Breast epithelium (tissue), 4 donors: ENCODE measurements at regions not wholly inside any gene's neighbourhood (a gene's known extent, or its start where the extent isn't known, plus 50 kb on each side); places are given as distances from the start of the nearest gene placed in this dataset.

Source experiments
- DNase-seq, 2 donors: peaks; one replicate each; pipeline ENCODE4 v3.0.0-alpha.2; 2019; ENCODE audit warnings: low spot score in 2 of 2
- H3K27ac ChIP-seq, 2 donors: fragments of 200-600 bp; sonication (generic) in 1 of 2; one replicate each; pipeline ENCODE4 v1.5.1; 2016 to 2019; ENCODE audit warnings: mild to moderate bottlenecking in 1 of 2
- H3K27me3 ChIP-seq, 2 donors: fragments of 200-600 bp; sonication (generic) in 1 of 2; one replicate each; pipeline versions ENCODE4 v1.5.1 to v1.6.0; 2017 to 2019; ENCODE audit warnings: control low read depth in 1 of 2, mild to moderate bottlenecking in 1 of 2
- H3K36me3 ChIP-seq: fragments of 200-600 bp; one replicate; pipeline ENCODE4 v1.5.1; 2019
- H3K4me1 ChIP-seq, 2 donors: fragments of 200-600 bp; sonication (generic); one replicate each; pipeline ENCODE4 v1.5.1; 2016 to 2019; ENCODE audit warnings: control low read depth in 1 of 2
- H3K4me3 ChIP-seq, 3 donors: fragments of 200-600 bp; sonication (generic); 1 replicate in 2 of 3; 2 replicates in 1 of 3; pipeline ENCODE4 v1.5.1; 2016 to 2019; ENCODE audit warnings: mild to moderate bottlenecking in 3 of 3, moderate library complexity in 2 of 3
- H3K9me3 ChIP-seq, 2 donors: fragments of 200-600 bp; sonication (generic) in 1 of 2; one replicate each; pipeline ENCODE4 v1.5.1; 2016 to 2019; ENCODE audit warnings: control low read depth in 1 of 2
- CTCF ChIP-seq, 3 donors: fragments of 450-650 bp; IDR thresholded peaks; one replicate each; pipeline ENCODE4 v1.5.1; 2016 to 2017; ENCODE audit warnings: antibody characterized with exemption in 3 of 3, mild to moderate bottlenecking in 3 of 3, moderate library complexity in 3 of 3
- POLR2A ChIP-seq: fragments of 450-650 bp; IDR thresholded peaks from one replicate; pipeline ENCODE4 v1.6.1; 2016; ENCODE audit warnings: antibody characterized with exemption, mild to moderate bottlenecking, moderate library complexity
- POLR2AphosphoS5 ChIP-seq, 3 donors: sonication (generic); formaldehyde crosslinking; IDR thresholded peaks; one replicate each; pipeline ENCODE4 v1.6.1; 2017; ENCODE audit warnings: antibody characterized with exemption in 3 of 3
- intact Hi-C: fragments of 100-400 bp; cut with DNase I; formaldehyde crosslinking; loops from one replicate; pipeline ENCODE4 v1.15.1; 2023; ENCODE audit warnings: low total_unique reads

GRCh38 chr12:125289970-125290369 lies 224.7 kb downstream of the AACS start:
- Histone ChIP-seq H3K27me3 (peaks cover 0 to 11% of the 10 kb centered on the region in 2 donors), H3K4me3 (no peak overlapping the region), H3K36me3 (no peaks in the 10 kb centered on the region), H3K4me1 (no peaks in the 10 kb centered on the region), H3K9me3 (peaks cover 6 to 18% of the 10 kb centered on the region in 2 donors), H3K27ac (no peak overlapping the region)
- intact Hi-C loops = no loop called here
- DNase-seq = no peak
- no peak for TF ChIP-seq POLR2AphosphoS5 (IDR thresholded peaks at IDR 0.05)
- TF ChIP-seq CTCF (IDR thresholded peaks at IDR 0.05) = no peak
- TF ChIP-seq POLR2A = no peak

- H3K27me3 ChIP-seq = peaks cover 0 to 17% of the 10 kb centered on the region in 2 donors
- DNase-seq = no peak
- no peak for TF ChIP-seq POLR2AphosphoS5 (IDR thresholded peaks at IDR 0.05)
- TF ChIP-seq POLR2A = no peak
- no peak for TF ChIP-seq CTCF (IDR thresholded peaks at IDR 0.05)
- H3K36me3 ChIP-seq = no peaks in the 10 kb centered on the region
- peaks cover 3 to 18% of the 10 kb centered on the region in 2 donors for H3K9me3 ChIP-seq
- no peaks in the 10 kb centered on the region for H3K4me1 ChIP-seq
- intact Hi-C loops = no loop called here
- H3K4me3 ChIP-seq = no peak overlapping the region
- no peak overlapping the region for H3K27ac ChIP-seq
These were observed 227.5 kb downstream of the AACS start for GRCh38 chr12:125292700-125293099.

- Histone ChIP-seq H3K36me3 (no peaks in the 10 kb centered on the region), H3K4me3 (no peak overlapping the region), H3K9me3 (peaks cover 3 to 18% of the 10 kb centered on the region in 2 donors), H3K27me3 (peaks cover 0 to 14% of the 10 kb centered on the region in 2 donors), H3K27ac (no peak overlapping the region), H3K4me1 (no peaks in the 10 kb centered on the region)
- no peak for TF ChIP-seq POLR2A
- TF ChIP-seq CTCF (IDR thresholded peaks at IDR 0.05) = no peak
- no peak for TF ChIP-seq POLR2AphosphoS5 (IDR thresholded peaks at IDR 0.05)
- intact Hi-C loops = no loop called here
- DNase-seq = no peak
These were observed 230.3 kb downstream of the AACS start for GRCh38 chr12:125295550-125295949.

DNA sequence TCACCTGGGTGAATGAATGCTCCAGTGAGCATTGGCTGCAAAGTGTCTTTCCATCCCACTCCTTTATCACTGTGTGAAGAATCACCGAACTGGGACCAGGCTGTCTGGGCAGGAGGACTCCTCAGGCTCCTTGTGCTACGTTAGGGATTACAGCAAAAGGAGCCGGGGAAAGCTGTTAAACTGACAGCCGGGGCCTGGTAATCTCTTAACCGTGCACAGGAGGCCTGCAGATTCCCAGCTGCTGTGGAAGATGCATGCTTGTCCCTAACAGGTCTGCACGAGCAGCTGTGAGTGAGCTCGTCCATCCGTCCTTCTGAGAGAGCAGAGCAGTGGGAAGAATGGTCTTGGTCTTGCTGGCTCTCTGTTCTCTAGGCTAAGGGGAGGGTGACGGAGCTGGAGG lies 231.5 kb downstream of the AACS start:
- Histone ChIP-seq H3K27ac (no peak overlapping the region), H3K36me3 (no peaks in the 10 kb centered on the region), H3K4me3 (no peak overlapping the region), H3K4me1 (no peaks in the 10 kb centered on the region), H3K27me3 (peaks cover 0 to 10% of the 10 kb centered on the region in 2 donors), H3K9me3 (peaks cover 3 to 18% of the 10 kb centered on the region in 2 donors)
- TF ChIP-seq CTCF (IDR thresholded peaks at IDR 0.05) (no peak), POLR2A (no peak), POLR2AphosphoS5 (IDR thresholded peaks at IDR 0.05) (no peak)
- intact Hi-C loops = loop anchor here (1.0 kb wide), 1 partner anchor 9 kb away; no protein-coding TSS in a partner anchor
- no peak for DNase-seq

- Histone ChIP-seq H3K36me3 (no peaks in the 10 kb centered on the region), H3K4me3 (no peak overlapping the region), H3K27me3 (peaks cover 0 to 10% of the 10 kb centered on the region in 2 donors), H3K4me1 (no peaks in the 10 kb centered on the region), H3K27ac (no peak overlapping the region), H3K9me3 (peaks cover 0 to 6% of the 10 kb centered on the region in 2 donors)
- TF ChIP-seq POLR2AphosphoS5 (IDR thresholded peaks at IDR 0.05) (no peak), POLR2A (no peak), CTCF (IDR thresholded peaks at IDR 0.05) (no peak)
- intact Hi-C loops = no loop called here
- DNase-seq = no peak
These were observed 234.6 kb downstream of the AACS start for GRCh38 chr12:125299840-125300239.
